ENCODE measurements at regions not wholly inside any gene's neighbourhood (a gene's known extent, or its start where the extent isn't known, plus 50 kb on each side); places are given as distances from the start of the nearest gene placed in this dataset.

DNA sequence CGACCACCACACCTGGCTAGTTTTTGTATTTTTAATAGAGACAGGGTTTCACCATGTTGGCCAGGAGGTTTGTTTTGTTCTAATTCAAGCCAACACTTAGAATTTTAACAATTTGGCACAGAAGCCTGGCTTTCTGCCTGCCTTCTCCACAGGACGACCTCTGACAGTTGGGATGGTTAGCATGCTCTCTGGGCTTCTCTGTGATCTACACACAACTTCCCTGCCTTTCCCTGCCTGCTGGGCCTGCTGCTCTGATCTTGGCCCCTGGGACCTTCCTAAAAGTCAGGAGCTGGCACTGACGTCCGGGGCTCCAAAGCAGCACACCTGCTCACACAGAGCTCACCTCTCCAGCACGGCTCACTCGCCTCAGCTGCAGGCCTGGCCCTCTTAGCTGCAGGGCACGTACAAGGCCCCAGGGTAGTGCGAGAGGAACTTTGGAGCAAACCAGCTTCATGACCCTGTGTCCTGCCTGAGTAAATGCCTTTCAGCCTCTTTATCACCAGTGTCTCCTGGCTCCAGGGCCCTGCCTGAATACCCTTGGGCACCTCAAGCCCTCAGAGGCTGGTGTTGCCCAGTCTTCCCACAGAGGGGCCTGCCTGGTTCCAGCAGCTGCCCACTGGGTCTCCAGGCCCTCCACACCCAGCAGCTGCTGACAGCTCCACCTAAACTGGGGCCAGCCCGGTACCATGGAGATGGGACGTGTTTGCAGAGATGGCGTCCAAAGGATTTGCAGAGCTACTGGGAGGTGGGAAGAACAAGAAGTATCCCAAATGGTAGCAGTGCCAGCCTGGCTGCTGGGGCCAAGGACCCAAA is 96.0 kb downstream of the PSMB1 start:
- H3K27ac ChIP-seq: no peak overlapping the region
- peaks cover 0 to 3% (median 0%) of the 10 kb centered on the region in 4 donors for H3K4me1 ChIP-seq
- no peaks in the 10 kb centered on the region for H3K9me3 ChIP-seq
- no peaks in the 10 kb centered on the region for H3K27me3 ChIP-seq
- H3K36me3 ChIP-seq: no peaks in the 10 kb centered on the region
- TF ChIP-seq CTCF (IDR thresholded peaks at IDR 0.05) (no peak), POLR2A (IDR thresholded peaks at IDR 0.05) (no peak), EP300 (IDR thresholded peaks at IDR 0.05; ENCODE audit: low read depth) (no peak), POLR2AphosphoS5 (IDR thresholded peaks at IDR 0.05) (no peak)
- intact Hi-C loops (cut with DNase I; ENCODE audit: low total_unique reads): no loop called here
- in situ Hi-C loops (cut with MboI; ENCODE audit: low pct_ligation_motif_present in 1 of 4, low pct_unique_long_range_greater_than_20kb in 1 of 4, low sequenced_read_pairs in 3 of 4): no loop called here
- H3K4me3 ChIP-seq: no peak overlapping the region
- WGBS, 2 donors (ENCODE audit: low coverage in 1 of 2): 42 to 75% methylated on average over 2 to 8 of the region's 11 CpGs
- no peak for DNase-seq

All from transverse colon (tissue), 4 donors.